Ishikawa (cell line): ENCODE measurements at regions not wholly inside any gene's neighbourhood (a gene's known extent, or its start where the extent isn't known, plus 50 kb on each side); places are given as distances from the start of the nearest gene placed in this dataset.

Source experiments
- CEBPB ChIP-seq: IDR thresholded peaks from 2 replicates; pipeline ENCODE4 v1.6.1; 2012
- EGR1 ChIP-seq: IDR thresholded peaks from 2 replicates; pipeline ENCODE4 v1.6.1; 2012
- YY1 ChIP-seq: IDR thresholded peaks from 2 replicates; pipeline ENCODE4 v1.6.1; 2012; ENCODE audit warnings: low read depth

GRCh38 chr1:30339866-30340265 is 383.5 kb downstream of the MATN1 start:
- no peak for TF ChIP-seq YY1
- TF ChIP-seq CEBPB = no peak
- TF ChIP-seq EGR1 = no peak
